K562 (cell line): ENCODE measurements at regions not wholly inside any gene's neighbourhood (a gene's known extent, or its start where the extent isn't known, plus 50 kb on each side); places are given as distances from the start of the nearest gene placed in this dataset.

ENCODE experiments used
- ATF3 ChIP-seq, 2 experiments: fragments of 450-650 bp in 1 of 2; sonication (generic) in 1 of 2; formaldehyde crosslinking in 1 of 2; IDR thresholded peaks in 1 of 2; conservative IDR thresholded peaks in 1 of 2; 2 replicates each; pipeline versions ENCODE4 v1.6.1 to v1.8.1; 2016 to 2023; ENCODE audit warnings: mild to moderate bottlenecking in 2 of 2, moderate library complexity in 2 of 2, inconsistent platforms in 1 of 2, missing genetic modification reagents in 1 of 2
- CTCF ChIP-seq, 3 experiments: IDR thresholded peaks in 2 of 3; conservative IDR thresholded peaks in 1 of 3; 2 replicates each; pipeline ENCODE4 v1.5.1; 2011 to 2012; ENCODE audit warnings: low read length in 3 of 3, mild to moderate bottlenecking in 3 of 3, control low read depth in 2 of 3, improper control_type of control experiment in 1 of 3, inconsistent platforms in 1 of 3, low read depth in 1 of 3, mixed read lengths in 1 of 3, moderate library complexity in 1 of 3; ENCODE audit not compliant: insufficient read depth in 2 of 3
- E2F5 ChIP-seq: sonication (generic); formaldehyde crosslinking; IDR thresholded peaks from 2 replicates; pipeline ENCODE4 v1.8.0; 2022; ENCODE audit warnings: mild to moderate bottlenecking, missing genetic modification reagents
- JUNB ChIP-seq: fragments of 450-650 bp; formaldehyde crosslinking; conservative IDR thresholded peaks from 2 replicates; pipeline ENCODE4 v1.4.0; 2020; ENCODE audit warnings: mild to moderate bottlenecking
- KAT8 ChIP-seq: fragments of 450-650 bp; IDR thresholded peaks from 2 replicates; pipeline ENCODE4 v1.6.1; 2016; ENCODE audit warnings: low read depth, mild to moderate bottlenecking
- MNT ChIP-seq, 2 experiments: fragments of 450-650 bp; conservative IDR thresholded peaks; 2 replicates each; pipeline ENCODE4 v1.6.1; 2017; ENCODE audit warnings: mild to moderate bottlenecking in 2 of 2, moderate library complexity in 2 of 2
- PHF21A ChIP-seq: fragments of 450-650 bp; IDR thresholded peaks from 2 replicates; pipeline ENCODE4 v1.6.1; 2017; ENCODE audit warnings: low read depth, borderline replicate concordance
- PRDM10 ChIP-seq: fragments of 450-650 bp; IDR thresholded peaks from 2 replicates; pipeline ENCODE4 v1.6.1; 2018; ENCODE audit not compliant: partially characterized antibody
- SRSF1 ChIP-seq: fragments of 200-400 bp; formaldehyde crosslinking; IDR thresholded peaks from 2 replicates; pipeline ENCODE4 v1.6.1; 2017; ENCODE audit warnings: mild to moderate bottlenecking, low read depth, low read length, moderate library complexity
- ZNF12 ChIP-seq: sonication (generic); formaldehyde crosslinking; IDR thresholded peaks from 2 replicates; pipeline ENCODE4 v1.4.0; 2020; ENCODE audit warnings: mild to moderate bottlenecking, missing genetic modification reagents
- ZNF512 ChIP-seq: IDR thresholded peaks from 2 replicates; pipeline ENCODE4 v1.6.1; 2016; ENCODE audit warnings: missing genetic modification characterization, missing compliant biosample characterization
- ZSCAN29 ChIP-seq: fragments of 450-650 bp; IDR thresholded peaks from 2 replicates; pipeline ENCODE4 v1.6.1; 2017

GRCh38 chr7:81294897-81295515 is 376.2 kb upstream of the SEMA3C start:
- TF ChIP-seq CTCF (IDR thresholded peaks at IDR 0.05 in 2 of 3, conservative IDR thresholded peaks at IDR 0.05 in 1 of 3; ENCODE audit: insufficient read depth in 2 of 3, low read depth in 1 of 3, low read length in 3 of 3) (no peak), JUNB (CRISPR knock-in tag) (no peak), KAT8 (no peak), PHF21A (no peak), MNT (conservative IDR thresholded peaks at IDR 0.05) (no peak), E2F5 (no peak), SRSF1 (no peak), ZNF512 (tag) (no peak), PRDM10 (no peak), ATF3 (IDR thresholded peaks at IDR 0.05) (no peak), ATF3 (CRISPR knock-in tag; conservative IDR thresholded peaks at IDR 0.05) (no peak), ZSCAN29 (no peak), ZNF12 (CRISPR knock-in tag) (no peak)
